Neural cell (in vitro differentiated cells): ENCODE measurements at regions not wholly inside any gene's neighbourhood (a gene's known extent, or its start where the extent isn't known, plus 50 kb on each side); places are given as distances from the start of the nearest gene placed in this dataset.

Experiments used
- EP300 ChIP-seq: fragments of 450-650 bp; conservative IDR thresholded peaks from 2 replicates; pipeline ENCODE4 v1.6.1; 2014; ENCODE audit warnings: antibody characterized with exemption, mild to moderate bottlenecking, moderate library complexity; ENCODE audit not compliant: poor library complexity, severe bottlenecking
- EZH2 ChIP-seq: fragments of 200-600, 300-800 bp; shearing (Covaris generic), sonication (generic); IDR thresholded peaks from 2 replicates; pipeline ENCODE4 v1.6.1; 2014; ENCODE audit warnings: antibody characterized with exemption, low read length, borderline replicate concordance, mild to moderate bottlenecking; ENCODE audit not compliant: insufficient read depth, poor library complexity, severe bottlenecking
- MXI1 ChIP-seq: fragments of 450-650 bp; conservative IDR thresholded peaks from 2 replicates; pipeline ENCODE4 v1.6.1; 2014; ENCODE audit warnings: antibody characterized with exemption, mild to moderate bottlenecking; ENCODE audit not compliant: poor library complexity, severe bottlenecking
- POLR2AphosphoS5 ChIP-seq: IDR thresholded peaks from 2 replicates; pipeline ENCODE4 v1.6.1; 2012
- RAD21 ChIP-seq: fragments of 450-650 bp; conservative IDR thresholded peaks from 2 replicates; pipeline ENCODE4 v1.6.1; 2014; ENCODE audit warnings: antibody characterized with exemption, mild to moderate bottlenecking, moderate library complexity
- SMC3 ChIP-seq: fragments of 450-650 bp; conservative IDR thresholded peaks from 2 replicates; pipeline ENCODE4 v1.6.1; 2014; ENCODE audit warnings: antibody characterized with exemption, mild to moderate bottlenecking, moderate library complexity; ENCODE audit not compliant: poor library complexity
- TAF1 ChIP-seq: IDR thresholded peaks from 2 replicates; pipeline ENCODE4 v1.6.1; 2012; ENCODE audit warnings: low read depth
- TF ChIP-seq, protein P1 (sequence below): fragments of 450-650 bp; IDR thresholded peaks from 2 replicates; pipeline ENCODE4 v1.5.1; 2014; ENCODE audit warnings: antibody characterized with exemption, mild to moderate bottlenecking, moderate library complexity; ENCODE audit not compliant: poor library complexity, severe bottlenecking
- TF ChIP-seq, protein P2 (sequence below): IDR thresholded peaks from 2 replicates; pipeline ENCODE4 v1.6.1; 2012; ENCODE audit warnings: borderline replicate concordance

DNA sequence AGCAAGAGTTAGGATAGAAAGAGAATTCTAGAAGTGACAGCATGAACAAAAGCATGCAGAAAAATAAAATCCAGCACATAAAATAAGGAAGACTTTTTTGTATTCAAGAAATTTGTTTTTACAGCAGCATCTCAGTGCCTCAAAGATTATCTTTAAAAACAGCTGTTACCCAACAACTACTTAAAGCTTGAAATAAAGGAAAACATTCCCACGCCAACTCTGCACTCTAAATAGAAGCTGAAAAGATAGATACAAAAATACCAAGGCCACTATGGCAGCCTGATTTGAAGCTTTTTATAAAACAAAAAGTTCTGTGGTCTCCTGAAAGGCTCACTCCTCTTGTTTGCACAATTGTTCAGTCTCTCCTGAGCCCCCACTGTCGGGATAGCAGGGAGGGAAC lies 83.6 kb upstream of the LRRC55 start:
- TF ChIP-seq SMC3 (no peak), EZH2 (no peak), MXI1 (no peak), POLR2AphosphoS5 (no peak), RAD21 (no peak), TAF1 (no peak), EP300 (no peak)
- TF ChIP-seq, protein P1, sequence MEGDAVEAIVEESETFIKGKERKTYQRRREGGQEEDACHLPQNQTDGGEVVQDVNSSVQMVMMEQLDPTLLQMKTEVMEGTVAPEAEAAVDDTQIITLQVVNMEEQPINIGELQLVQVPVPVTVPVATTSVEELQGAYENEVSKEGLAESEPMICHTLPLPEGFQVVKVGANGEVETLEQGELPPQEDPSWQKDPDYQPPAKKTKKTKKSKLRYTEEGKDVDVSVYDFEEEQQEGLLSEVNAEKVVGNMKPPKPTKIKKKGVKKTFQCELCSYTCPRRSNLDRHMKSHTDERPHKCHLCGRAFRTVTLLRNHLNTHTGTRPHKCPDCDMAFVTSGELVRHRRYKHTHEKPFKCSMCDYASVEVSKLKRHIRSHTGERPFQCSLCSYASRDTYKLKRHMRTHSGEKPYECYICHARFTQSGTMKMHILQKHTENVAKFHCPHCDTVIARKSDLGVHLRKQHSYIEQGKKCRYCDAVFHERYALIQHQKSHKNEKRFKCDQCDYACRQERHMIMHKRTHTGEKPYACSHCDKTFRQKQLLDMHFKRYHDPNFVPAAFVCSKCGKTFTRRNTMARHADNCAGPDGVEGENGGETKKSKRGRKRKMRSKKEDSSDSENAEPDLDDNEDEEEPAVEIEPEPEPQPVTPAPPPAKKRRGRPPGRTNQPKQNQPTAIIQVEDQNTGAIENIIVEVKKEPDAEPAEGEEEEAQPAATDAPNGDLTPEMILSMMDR, result no peak
- TF ChIP-seq, protein P2, sequence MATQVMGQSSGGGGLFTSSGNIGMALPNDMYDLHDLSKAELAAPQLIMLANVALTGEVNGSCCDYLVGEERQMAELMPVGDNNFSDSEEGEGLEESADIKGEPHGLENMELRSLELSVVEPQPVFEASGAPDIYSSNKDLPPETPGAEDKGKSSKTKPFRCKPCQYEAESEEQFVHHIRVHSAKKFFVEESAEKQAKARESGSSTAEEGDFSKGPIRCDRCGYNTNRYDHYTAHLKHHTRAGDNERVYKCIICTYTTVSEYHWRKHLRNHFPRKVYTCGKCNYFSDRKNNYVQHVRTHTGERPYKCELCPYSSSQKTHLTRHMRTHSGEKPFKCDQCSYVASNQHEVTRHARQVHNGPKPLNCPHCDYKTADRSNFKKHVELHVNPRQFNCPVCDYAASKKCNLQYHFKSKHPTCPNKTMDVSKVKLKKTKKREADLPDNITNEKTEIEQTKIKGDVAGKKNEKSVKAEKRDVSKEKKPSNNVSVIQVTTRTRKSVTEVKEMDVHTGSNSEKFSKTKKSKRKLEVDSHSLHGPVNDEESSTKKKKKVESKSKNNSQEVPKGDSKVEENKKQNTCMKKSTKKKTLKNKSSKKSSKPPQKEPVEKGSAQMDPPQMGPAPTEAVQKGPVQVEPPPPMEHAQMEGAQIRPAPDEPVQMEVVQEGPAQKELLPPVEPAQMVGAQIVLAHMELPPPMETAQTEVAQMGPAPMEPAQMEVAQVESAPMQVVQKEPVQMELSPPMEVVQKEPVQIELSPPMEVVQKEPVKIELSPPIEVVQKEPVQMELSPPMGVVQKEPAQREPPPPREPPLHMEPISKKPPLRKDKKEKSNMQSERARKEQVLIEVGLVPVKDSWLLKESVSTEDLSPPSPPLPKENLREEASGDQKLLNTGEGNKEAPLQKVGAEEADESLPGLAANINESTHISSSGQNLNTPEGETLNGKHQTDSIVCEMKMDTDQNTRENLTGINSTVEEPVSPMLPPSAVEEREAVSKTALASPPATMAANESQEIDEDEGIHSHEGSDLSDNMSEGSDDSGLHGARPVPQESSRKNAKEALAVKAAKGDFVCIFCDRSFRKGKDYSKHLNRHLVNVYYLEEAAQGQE, result no peak
